Fibroblast of lung (primary cell): ENCODE measurements at regions not wholly inside any gene's neighbourhood (a gene's known extent, or its start where the extent isn't known, plus 50 kb on each side); places are given as distances from the start of the nearest gene placed in this dataset.

ENCODE experiments used
- EZH2 ChIP-seq: IDR thresholded peaks from 2 replicates; pipeline ENCODE4 v1.5.1; 2012; ENCODE audit warnings: low read length, control low read depth, mild to moderate bottlenecking; ENCODE audit errors: missing control alignments
- TF ChIP-seq, protein P1 (sequence below), 2 donors: IDR thresholded peaks in 1 of 2; conservative IDR thresholded peaks in 1 of 2; 1 replicate in 1 of 2; 2 replicates in 1 of 2; pipeline ENCODE4 v1.5.1; 2011 to 2012; ENCODE audit warnings: low read length in 2 of 2, control low read depth in 1 of 2, inconsistent platforms in 1 of 2, low read depth in 1 of 2, mild to moderate bottlenecking in 1 of 2

- TF ChIP-seq, protein P1, sequence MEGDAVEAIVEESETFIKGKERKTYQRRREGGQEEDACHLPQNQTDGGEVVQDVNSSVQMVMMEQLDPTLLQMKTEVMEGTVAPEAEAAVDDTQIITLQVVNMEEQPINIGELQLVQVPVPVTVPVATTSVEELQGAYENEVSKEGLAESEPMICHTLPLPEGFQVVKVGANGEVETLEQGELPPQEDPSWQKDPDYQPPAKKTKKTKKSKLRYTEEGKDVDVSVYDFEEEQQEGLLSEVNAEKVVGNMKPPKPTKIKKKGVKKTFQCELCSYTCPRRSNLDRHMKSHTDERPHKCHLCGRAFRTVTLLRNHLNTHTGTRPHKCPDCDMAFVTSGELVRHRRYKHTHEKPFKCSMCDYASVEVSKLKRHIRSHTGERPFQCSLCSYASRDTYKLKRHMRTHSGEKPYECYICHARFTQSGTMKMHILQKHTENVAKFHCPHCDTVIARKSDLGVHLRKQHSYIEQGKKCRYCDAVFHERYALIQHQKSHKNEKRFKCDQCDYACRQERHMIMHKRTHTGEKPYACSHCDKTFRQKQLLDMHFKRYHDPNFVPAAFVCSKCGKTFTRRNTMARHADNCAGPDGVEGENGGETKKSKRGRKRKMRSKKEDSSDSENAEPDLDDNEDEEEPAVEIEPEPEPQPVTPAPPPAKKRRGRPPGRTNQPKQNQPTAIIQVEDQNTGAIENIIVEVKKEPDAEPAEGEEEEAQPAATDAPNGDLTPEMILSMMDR (conservative IDR thresholded peaks at IDR 0.05 in 1 of 2, IDR thresholded peaks at IDR 0.05 in 1 of 2; ENCODE audit: low read depth in 1 of 2, low read length in 2 of 2): no peak
- no peak for TF ChIP-seq EZH2
Measured at GRCh38 chr3:18740631-18741583, 315.8 kb upstream of the SATB1 start.
